SU-DHL-6 (cell line): ENCODE measurements at regions not wholly inside any gene's neighbourhood (a gene's known extent, or its start where the extent isn't known, plus 50 kb on each side); places are given as distances from the start of the nearest gene placed in this dataset.

ENCODE experiments used
- H2AFZ ChIP-seq: fragments of 200-600 bp; sonication (generic); 2 replicates; pipeline ENCODE4 v1.6.1; 2014; ENCODE audit warnings: low read depth, mild to moderate bottlenecking, moderate library complexity, mixed read lengths, antibody characterized with exemption, low read length; ENCODE audit not compliant: severe bottlenecking
- H3F3A ChIP-seq: fragments of 200-600 bp; shearing (Covaris generic); 2 replicates; pipeline ENCODE4 v1.6.0; 2016; ENCODE audit warnings: antibody characterized with exemption, mild to moderate bottlenecking; ENCODE audit not compliant: insufficient read depth
- H3K27ac ChIP-seq: fragments of 200-600 bp; sonication (generic); 2 replicates; pipeline ENCODE4 v1.5.1; 2016; ENCODE audit warnings: low read depth, mild to moderate bottlenecking, low read length, moderate library complexity, mixed read lengths
- H3K27me3 ChIP-seq: fragments of 200-600 bp; sonication (generic), shearing (Covaris generic); 2 replicates; pipeline ENCODE4 v1.6.0; 2014; ENCODE audit warnings: mild to moderate bottlenecking, low read length
- H3K36me3 ChIP-seq: fragments of 200-600 bp; sonication (generic); 2 replicates; pipeline ENCODE4 v1.6.1; 2014; ENCODE audit warnings: mild to moderate bottlenecking, low read length, mixed read lengths
- H3K4me2 ChIP-seq: fragments of 300-600, 200-600 bp; shearing (Covaris generic), sonication (generic); 2 replicates; pipeline ENCODE4 v1.6.0; 2014; ENCODE audit warnings: low read length, low read depth, mild to moderate bottlenecking; ENCODE audit not compliant: poor library complexity, severe bottlenecking
- H3K4me3 ChIP-seq: fragments of 200-600 bp; sonication (generic); 2 replicates; pipeline ENCODE4 v1.5.1; 2014; ENCODE audit warnings: antibody characterized with exemption, low read length, mild to moderate bottlenecking, mixed read lengths; ENCODE audit not compliant: insufficient read depth, poor library complexity, severe bottlenecking
- H3K79me2 ChIP-seq: fragments of 200-600 bp; sonication (generic); 2 replicates; pipeline ENCODE4 v1.6.1; 2014; ENCODE audit warnings: mild to moderate bottlenecking, low read length, moderate library complexity; ENCODE audit not compliant: insufficient read depth
- H3K9ac ChIP-seq: fragments of 200-600 bp; sonication (generic); 2 replicates; pipeline ENCODE4 v1.7.0; 2014; ENCODE audit warnings: mild to moderate bottlenecking, low read length
- H3K9me2 ChIP-seq: fragments of 200-600 bp; sonication (generic); replicated peaks from 2 replicates; pipeline ENCODE4 v1.6.1; 2014; ENCODE audit warnings: low read length; ENCODE audit not compliant: insufficient read depth
- H3K9me3 ChIP-seq: fragments of 200-600 bp; sonication (generic); 2 replicates; pipeline ENCODE4 v1.6.1; 2014; ENCODE audit warnings: low read length, mixed read lengths; ENCODE audit not compliant: insufficient read depth
- H4K20me1 ChIP-seq: fragments of 200-600 bp; sonication (generic); 2 replicates; pipeline ENCODE4 v1.6.1; 2014; ENCODE audit warnings: low read depth, mild to moderate bottlenecking, antibody characterized with exemption, low read length, moderate library complexity, mixed read lengths
- CTCF ChIP-seq: fragments of 200-600 bp; sonication (generic); IDR thresholded peaks from one replicate; pipeline ENCODE4 v1.5.1; 2017; ENCODE audit warnings: antibody characterized with exemption, mild to moderate bottlenecking, low read length, moderate library complexity; ENCODE audit not compliant: insufficient read depth, poor library complexity, severe bottlenecking
- EZH2phosphoT487 ChIP-seq: fragments of 200-600 bp; sonication (generic), shearing (Covaris generic); conservative IDR thresholded peaks from 2 replicates; pipeline ENCODE4 v1.6.1; 2018; ENCODE audit warnings: mild to moderate bottlenecking, antibody characterized with exemption, low read length, moderate library complexity, mixed read lengths

GRCh38 chr3:110106805-110107204 lies 769.5 kb upstream of the DPPA4 start:
- H3K36me3 ChIP-seq = no peaks in the 10 kb centered on the region
- H3K79me2 ChIP-seq = no peaks in the 10 kb centered on the region
- H3K9me2 ChIP-seq = no peaks in the 10 kb centered on the region
- TF ChIP-seq CTCF = no peak
- no peak for TF ChIP-seq EZH2phosphoT487
- H3K9me3 ChIP-seq = no peaks in the 10 kb centered on the region
- H3K9ac ChIP-seq = no peak overlapping the region
- no peak overlapping the region for H3K27ac ChIP-seq
- no peaks in the 10 kb centered on the region for H4K20me1 ChIP-seq
- H2AFZ ChIP-seq = no peak overlapping the region
- no peaks in the 10 kb centered on the region for H3K27me3 ChIP-seq
- H3K4me3 ChIP-seq = no peak overlapping the region
- no peaks in the 10 kb centered on the region for H3F3A ChIP-seq
- no peak overlapping the region for H3K4me2 ChIP-seq

- no peak overlapping the region for H3K4me2 ChIP-seq
- no peaks in the 10 kb centered on the region for H3K9me3 ChIP-seq
- TF ChIP-seq EZH2phosphoT487 = no peak
- no peak for TF ChIP-seq CTCF
- H2AFZ ChIP-seq = no peak overlapping the region
- H3K4me3 ChIP-seq = no peak overlapping the region
- no peaks in the 10 kb centered on the region for H3K27me3 ChIP-seq
- no peak overlapping the region for H3K27ac ChIP-seq
- H3K9me2 ChIP-seq = no peaks in the 10 kb centered on the region
- H3K9ac ChIP-seq = no peak overlapping the region
- H3K36me3 ChIP-seq = no peaks in the 10 kb centered on the region
- no peaks in the 10 kb centered on the region for H3F3A ChIP-seq
- H3K79me2 ChIP-seq = no peaks in the 10 kb centered on the region
- H4K20me1 ChIP-seq = no peaks in the 10 kb centered on the region
Observed at GRCh38 chr3:110123946-110124345, 786.6 kb upstream of the DPPA4 start.

- no peaks in the 10 kb centered on the region for H3K27me3 ChIP-seq
- H3K4me3 ChIP-seq = no peak overlapping the region
- H3K27ac ChIP-seq = no peak overlapping the region
- no peak overlapping the region for H3K4me2 ChIP-seq
- no peaks in the 10 kb centered on the region for H3F3A ChIP-seq
- no peaks in the 10 kb centered on the region for H3K79me2 ChIP-seq
- TF ChIP-seq EZH2phosphoT487 (no peak), CTCF (no peak)
- no peaks in the 10 kb centered on the region for H3K36me3 ChIP-seq
- no peak overlapping the region for H2AFZ ChIP-seq
- H4K20me1 ChIP-seq = no peaks in the 10 kb centered on the region
- no peaks in the 10 kb centered on the region for H3K9me3 ChIP-seq
- H3K9me2 ChIP-seq = no peaks in the 10 kb centered on the region
- H3K9ac ChIP-seq = no peak overlapping the region
Observed at GRCh38 chr3:110126065-110126464, 788.7 kb upstream of the DPPA4 start.
